Gastrocnemius medialis (tissue), 4 donors: ENCODE measurements at regions not wholly inside any gene's neighbourhood (a gene's known extent, or its start where the extent isn't known, plus 50 kb on each side); places are given as distances from the start of the nearest gene placed in this dataset.

Experiments
- CTCF ChIP-seq, 5 experiments: fragments of 450-650 bp in 3 of 5; fragments of 200-600 bp in 2 of 5; sonication (generic) in 2 of 5; IDR thresholded peaks in 4 of 5; conservative IDR thresholded peaks in 1 of 5; 1 replicate in 4 of 5; 2 replicates in 1 of 5; pipeline ENCODE4 v1.5.1; 2016 to 2019; ENCODE audit warnings: antibody characterized with exemption in 5 of 5, mild to moderate bottlenecking in 3 of 5, moderate library complexity in 3 of 5
- POLR2A ChIP-seq, 2 donors: fragments of 450-650 bp; IDR thresholded peaks; one replicate each; pipeline ENCODE4 v1.6.1; 2017; ENCODE audit warnings: antibody characterized with exemption in 2 of 2, mild to moderate bottlenecking in 2 of 2, moderate library complexity in 2 of 2

DNA sequence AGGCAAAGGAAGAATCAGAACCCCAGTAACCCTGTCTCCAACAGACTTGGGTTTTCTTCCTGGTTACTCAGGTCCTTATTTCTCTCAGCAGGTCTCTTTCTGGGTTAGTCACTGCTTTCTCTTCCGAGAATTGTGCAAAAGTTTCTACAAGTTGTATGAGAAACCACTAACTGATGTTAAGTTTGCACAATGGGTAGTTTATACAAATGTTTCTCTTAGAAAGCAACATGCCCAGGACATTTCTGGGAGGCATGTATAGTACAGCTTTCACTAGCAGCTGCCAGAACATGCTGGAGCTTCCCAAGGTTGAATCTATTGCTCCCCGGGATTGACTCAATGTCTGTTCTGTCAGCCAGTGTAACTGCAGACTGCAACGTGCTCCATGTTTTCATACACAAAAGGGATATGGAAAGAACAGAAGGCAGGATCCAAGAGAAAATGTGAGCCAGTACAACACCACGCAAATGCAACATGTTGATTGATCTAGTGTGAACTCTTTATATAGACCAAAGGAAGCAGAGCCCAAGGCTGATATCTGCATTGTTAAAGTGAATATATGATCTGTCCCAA, 887.8 kb downstream of the MCTP2 start:
- no peak for TF ChIP-seq CTCF (IDR thresholded peaks at IDR 0.05 in 4 of 5, conservative IDR thresholded peaks at IDR 0.05 in 1 of 5)
- TF ChIP-seq POLR2A (IDR thresholded peaks at IDR 0.05), result no peak
